GM21723 (cell line): ENCODE measurements at regions not wholly inside any gene's neighbourhood (a gene's known extent, or its start where the extent isn't known, plus 50 kb on each side); places are given as distances from the start of the nearest gene placed in this dataset.

Source experiments
- ATAC-seq: cut with Tn5 transposase; IDR thresholded peaks from one replicate; pipeline ENCODE4 v1.9.1; 2021; ENCODE audit warnings: mild to moderate bottlenecking, moderate library complexity; ENCODE audit not compliant: unreplicated experiment

DNA sequence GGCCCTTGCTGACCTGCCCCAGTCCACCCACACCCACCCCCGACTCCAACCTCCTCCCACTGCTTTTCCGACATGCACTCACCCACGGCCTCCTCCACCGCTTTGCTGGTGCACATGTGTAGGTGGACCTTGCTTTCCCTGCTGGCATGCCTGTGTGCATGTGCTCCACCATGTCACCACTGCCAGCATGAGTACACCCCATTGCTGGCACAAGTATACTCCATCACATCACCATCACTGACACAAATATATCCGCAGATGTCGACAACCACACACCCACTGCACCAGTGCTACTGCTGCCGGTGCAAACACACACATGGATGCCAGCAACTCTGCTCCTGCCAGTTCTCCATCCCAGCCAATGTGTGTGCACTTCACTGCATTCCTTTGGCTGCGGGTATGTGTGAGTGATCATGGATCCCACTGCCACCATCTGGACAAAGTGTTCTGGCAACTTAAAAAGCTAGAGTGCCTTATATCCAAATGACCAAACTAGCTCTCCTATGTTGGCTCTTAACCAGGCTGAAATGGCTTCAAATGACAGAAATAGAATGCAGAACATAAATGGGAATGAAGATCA lies 1072.3 kb downstream of the RAPGEF2 start:
- no peak for ATAC-seq

DNA sequence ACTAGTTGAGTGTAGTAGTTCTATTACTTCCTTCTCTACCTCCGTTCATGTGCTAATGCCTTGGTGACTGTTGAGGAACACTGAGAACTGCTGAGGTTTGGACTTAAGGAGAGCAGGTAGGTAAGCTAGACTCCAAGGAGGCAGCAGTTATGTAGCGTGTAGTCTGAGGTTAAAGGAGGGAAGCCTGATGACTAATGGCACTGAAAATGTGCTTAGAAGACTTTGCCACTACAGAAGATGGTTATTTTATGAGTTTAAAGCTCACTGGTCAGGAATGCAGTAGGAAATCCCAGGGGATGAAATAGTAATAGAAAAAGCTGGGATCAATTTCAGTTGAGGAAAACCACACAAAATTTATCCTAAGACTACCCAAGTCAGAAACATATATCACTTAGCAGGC lies 1077.3 kb downstream of the RAPGEF2 start:
- no peak for ATAC-seq

DNA sequence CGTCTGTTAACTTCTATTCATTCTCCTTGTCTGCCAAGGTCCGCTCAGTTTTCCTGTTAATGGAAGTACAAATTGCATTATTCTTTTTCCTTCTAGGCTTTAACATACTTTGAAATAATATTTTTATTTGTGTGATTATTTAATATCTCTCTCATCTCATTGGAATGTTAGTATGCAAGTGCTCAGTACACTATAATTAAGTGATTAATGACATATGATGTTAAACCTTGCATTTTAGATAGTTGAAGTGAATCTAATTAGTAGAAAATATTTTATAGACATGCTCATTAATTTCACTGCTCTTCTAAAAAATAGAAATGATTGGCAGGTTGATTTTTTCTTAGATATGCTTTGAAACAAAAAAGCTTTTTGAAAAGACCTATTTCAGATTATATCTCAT lies 1079.8 kb downstream of the RAPGEF2 start:
- no peak for ATAC-seq

DNA sequence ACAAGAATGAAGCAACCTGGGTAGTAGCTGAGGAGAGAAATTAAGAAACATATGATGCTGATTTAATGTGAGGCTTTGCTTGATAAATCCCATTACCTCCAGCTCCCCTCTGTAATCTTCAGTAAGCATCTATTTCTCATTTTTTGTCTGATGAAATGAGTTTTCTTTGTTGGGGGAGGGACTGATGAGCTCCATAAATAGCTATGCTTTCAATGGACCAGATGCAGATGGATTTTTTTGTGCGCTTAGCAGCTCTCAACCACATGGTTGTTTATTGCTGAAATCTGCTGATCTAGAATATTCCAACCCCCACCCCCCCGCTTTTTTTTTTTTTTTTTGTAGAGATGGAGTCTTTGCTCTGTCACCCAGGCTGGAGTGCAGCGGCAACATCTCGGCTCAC lies 1082.0 kb downstream of the RAPGEF2 start:
- no peak for ATAC-seq

DNA sequence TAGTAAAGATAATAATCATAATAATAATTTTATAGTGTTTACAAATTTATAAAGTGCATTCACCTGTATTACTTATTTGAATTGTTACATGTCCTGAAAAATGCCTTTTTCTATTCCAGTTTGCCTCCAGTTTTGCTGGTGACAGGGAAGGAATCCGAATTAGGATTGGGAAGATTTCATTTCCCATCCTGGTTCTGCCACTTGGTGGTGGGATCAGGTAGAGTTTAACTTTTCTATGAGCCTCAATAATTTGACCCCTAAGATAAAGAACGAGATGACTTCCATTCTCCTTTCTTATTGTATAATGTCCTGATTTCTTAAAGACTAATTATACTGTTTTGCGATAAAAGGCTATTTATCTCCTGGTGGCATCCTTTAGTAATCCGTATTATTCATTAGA lies 1090.9 kb downstream of the RAPGEF2 start:
- ATAC-seq, result no peak

DNA sequence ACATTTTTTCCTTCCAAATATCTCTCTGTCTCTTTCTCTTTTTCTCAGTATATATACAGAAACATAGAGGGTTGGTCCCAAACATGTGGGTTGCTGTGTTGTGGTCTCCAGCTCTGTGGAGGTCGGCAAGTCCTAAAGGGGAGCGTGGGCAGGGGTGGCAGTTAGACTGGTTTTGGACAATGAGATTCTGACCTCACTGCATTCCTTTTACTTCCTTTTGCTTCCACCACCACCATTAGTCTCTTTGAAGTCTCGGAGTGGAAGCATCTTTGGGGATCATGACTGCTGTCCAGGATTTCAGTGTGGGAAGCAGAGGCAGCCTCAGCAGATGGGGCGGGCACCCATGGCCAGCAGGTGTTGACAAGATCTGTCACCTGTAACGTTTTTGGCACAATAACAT lies 1091.8 kb downstream of the RAPGEF2 start:
- ATAC-seq, result no peak

DNA sequence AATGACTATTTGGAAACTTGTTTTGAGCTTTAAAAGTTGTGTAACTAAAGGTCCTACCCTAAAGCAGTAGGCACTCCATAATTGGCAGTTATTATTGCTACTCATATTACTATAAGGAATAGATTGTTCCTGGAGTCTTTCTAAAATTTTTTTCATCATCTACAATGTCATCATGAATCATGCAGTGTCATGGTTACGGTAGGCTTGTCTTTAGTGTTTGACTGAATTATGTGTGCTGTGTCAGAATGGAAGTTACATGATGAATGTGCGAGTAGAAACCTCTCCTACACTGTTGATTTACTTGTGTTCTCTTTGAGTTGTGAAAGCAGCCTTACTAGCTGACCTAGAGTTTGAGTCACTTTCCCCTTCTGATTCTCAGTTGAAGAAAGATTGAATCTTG lies 1099.9 kb downstream of the RAPGEF2 start:
- ATAC-seq, result no peak

DNA sequence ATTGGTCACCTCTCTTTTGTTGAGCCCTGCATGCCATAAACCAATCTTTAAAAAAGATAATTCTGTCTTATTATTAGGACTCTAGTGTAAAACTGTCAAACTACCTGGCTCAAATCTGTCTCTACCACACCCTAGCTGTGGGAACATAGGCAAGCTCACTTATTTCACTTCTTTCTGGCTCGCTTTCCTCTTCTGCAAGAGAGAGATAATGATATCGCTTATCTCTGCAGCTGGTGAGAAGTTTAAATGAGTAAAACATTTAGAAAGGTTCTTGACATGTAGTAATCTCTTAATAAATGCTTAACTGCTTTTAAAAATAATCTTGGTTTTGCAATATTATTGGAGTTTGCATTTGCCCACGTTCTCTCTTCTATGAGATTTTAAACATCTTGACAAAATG lies 1109.2 kb downstream of the RAPGEF2 start:
- ATAC-seq, result no peak

DNA sequence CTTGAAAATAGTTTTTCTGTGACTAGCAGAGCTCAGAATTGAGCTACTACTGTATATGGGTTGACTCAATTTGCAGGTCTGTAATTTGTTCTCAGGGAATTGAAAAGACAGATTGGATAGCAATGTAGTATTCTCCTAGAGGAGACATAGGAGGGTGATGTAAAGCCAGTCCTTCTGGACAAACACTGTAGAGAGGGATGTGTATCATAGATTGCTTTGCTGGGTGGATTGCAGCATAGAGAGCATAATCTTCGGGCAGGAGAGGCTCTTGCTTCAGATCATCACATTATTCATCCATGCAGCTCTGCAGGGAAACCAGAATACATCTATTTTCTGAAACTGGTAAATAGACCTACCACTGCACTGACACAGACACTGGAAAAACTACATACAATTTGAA lies 1110.5 kb downstream of the RAPGEF2 start:
- ATAC-seq, result no peak

DNA sequence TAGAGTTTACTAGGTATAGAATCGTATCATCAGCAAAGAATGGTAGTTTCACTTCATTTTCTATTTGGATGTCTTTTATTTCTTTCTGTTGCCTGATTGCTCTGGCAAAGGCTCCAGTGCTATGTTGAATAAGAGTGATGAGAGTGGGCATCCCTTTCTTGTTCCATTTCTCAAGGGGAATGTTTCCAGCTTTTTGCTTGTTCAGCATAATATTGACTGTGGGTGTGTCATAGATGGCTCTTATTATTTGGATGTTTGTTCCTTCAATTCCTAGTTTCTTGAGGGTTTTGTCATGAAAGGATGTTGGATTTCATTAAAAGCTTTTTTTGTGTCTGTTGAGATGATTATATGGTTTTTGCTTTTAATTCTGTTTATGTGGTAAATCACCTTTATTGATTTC lies 1114.5 kb downstream of the RAPGEF2 start:
- no peak for ATAC-seq

DNA sequence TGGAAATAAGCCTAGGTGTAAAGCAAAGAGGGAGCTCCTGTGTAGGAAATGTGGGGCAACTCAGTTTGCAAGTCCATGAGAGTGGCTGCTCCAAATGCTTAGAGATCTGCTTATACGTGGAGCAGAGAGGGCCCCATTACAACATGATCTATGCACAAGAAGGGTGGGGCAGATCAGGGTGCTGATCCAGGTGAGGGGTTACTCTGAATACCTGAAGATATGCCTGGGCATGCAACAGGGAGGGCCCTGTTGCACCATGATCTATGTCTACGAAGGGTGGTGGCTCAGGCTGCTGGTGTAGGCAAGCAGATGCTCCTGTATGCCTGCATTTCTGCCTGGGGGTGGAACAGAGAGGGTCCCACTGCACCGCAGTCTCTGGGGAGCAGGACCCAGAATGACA lies 1121.2 kb downstream of the RAPGEF2 start:
- ATAC-seq, result no peak

DNA sequence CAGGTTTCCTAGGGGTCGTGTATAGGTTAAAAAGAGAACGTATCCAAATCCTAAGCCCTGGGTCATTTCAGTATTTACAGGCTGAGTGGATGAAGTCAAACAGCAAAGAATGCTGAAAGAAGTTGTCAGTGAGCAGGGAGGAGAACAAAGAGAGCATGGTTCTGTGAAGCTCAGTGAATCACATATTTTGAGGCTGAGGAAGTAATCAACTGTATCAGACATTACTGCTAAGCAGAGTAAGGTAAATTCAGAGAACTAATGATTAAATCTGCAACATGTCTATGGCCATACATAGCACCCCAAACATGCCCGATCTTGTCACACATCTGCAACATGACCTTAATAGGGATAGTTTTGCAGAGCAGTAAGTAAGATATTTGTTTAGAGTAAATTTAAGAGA lies 1130.3 kb downstream of the RAPGEF2 start:
- no peak for ATAC-seq

DNA sequence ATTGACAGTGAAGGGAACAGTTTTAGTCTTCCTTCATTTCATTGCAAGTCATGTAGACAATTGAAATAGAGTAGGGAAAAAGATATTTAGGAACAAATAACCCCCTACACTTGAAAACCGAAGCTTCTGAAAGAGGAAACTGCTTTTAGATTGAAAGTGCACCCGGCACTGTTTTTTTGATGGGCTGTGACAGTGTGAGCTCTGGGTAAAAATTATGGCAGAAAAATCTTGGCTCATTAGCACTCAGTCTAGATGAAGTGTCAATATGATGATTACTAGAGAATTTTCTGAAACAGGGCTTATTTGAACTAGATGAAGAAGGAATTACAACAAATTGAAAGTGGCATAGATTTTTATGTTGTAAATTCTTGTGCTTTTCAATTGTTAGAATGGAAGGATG lies 1132.4 kb downstream of the RAPGEF2 start:
- ATAC-seq, result no peak

DNA sequence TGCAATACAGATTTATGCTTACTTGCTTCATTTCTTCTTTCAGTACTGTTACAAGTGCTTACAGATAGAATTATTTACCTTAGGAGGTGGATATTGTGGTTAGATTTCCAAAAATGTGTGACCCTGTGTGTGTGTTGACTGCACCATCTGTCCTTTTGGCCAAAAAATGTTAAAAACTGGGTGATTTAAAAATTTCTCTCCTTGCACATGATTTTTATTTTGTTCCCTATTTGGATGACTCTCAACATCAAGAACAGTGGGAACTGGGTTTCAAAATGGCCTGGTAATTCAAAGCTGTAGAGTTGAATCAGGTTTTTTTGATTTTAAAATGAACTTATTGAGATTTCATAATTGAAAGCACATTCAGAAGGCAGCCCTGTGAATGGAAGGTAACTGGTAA lies 1132.9 kb downstream of the RAPGEF2 start:
- no peak for ATAC-seq

DNA sequence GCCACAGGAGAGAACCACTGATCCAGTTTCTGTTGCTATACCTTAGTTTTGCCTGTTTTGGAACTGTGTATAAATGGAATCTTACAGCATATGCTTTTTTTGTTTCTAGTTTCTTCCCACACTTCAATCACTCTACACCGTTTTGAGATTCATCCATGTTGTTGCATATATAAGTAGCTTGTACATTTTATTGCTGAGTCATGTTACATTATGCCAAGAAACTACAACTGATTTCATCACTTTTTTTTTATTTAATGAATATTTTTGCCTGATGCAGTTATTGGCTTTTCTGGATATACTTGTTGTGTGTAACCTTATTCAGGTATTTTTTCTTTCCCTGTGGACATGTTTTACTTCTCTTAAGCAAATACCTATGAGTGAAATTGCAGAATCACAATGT lies 1135.9 kb downstream of the RAPGEF2 start:
- no peak for ATAC-seq

DNA sequence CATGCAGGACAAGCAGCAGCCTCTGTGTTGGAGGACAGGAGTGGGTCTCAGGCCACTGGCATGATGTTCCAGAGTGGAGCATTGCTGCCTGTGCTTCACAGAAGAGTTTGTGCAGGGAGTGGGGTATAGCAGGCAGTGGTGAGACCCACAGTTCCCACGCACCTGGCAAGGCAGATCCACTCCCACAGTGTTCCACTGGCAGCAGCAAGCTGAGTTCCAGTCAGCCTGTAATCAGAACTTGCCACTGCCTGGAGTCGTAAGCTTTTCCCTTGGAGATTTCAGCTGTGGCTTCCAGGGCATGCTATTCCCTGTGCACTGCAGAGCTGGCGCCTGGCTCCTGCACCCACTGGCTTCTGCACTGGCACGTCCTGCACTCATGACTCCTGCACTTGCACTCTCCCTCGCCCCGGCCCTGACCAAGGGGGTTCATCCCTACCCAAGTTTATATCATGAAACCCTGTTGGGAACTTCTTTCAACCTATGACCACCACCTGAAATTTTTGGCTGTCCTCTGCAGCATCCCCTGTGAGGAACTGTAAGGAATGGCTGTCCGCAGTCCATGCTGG lies 1144.3 kb downstream of the RAPGEF2 start:
- no peak for ATAC-seq

DNA sequence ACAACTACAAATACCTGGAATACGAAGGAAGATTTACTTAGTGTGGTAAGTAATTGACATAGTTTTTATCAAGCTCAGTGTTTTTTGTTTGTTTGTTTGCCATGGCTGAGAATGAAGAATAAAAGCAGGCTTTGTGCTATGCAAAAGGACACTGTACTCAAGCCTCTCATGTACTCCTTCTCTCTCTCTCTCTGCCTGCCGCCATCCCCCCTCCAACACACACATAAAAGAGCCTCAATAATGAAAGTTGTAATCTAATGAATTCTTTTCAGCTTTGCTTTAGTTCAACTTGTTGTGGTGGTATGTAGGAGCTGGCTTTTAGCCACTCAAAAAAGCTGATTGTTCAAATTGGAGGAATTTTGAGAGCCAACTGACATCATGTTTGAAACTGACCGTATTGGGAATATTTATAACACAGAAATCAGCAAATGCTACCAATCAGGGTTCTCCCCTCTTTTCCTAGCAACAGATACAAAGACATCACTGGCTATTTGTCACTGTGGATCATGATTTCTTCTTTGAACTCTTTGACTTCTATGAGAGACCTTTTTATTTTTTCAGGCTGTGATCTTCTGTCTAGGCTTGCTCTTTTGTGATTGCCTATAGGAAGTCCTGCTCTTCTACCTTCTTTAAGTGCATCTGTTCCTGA lies 1148.8 kb downstream of the RAPGEF2 start:
- no peak for ATAC-seq

DNA sequence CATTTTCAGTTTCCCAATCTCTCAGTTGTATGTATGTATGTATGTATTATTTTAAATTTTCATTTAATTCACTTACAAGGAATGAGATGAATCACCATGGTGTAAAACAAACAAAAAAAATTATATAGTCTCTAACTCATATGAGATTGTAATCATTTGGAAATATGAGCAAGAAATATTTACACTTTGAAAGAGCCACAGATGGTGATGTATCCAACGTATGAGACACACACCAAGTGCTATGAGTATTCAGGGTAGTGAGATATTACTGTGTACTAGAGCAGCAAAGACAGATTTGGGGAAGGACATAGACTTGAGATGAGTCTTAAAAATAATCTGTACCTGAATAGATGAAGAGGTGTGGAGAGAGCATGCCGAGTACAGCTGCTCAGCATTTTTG lies 1154.4 kb downstream of the RAPGEF2 start:
- no peak for ATAC-seq

DNA sequence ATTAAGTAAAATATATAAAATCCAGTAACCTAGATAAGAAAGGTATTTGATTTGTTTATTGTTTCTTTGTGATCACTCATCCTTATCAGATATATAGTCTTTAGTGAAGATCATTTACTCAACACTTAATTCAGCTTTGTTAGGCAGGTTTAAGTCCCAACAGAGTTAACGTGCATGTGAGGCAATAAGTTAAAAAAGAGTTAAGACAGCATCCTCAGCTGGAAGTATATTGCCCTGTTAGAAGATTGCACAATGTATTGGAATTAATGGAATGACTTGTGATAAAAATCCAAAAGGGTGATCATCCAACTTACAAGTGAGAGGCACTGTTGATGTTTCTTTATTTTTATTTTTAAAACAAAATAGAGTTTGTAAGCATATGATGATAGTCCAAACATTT lies 1162.1 kb downstream of the RAPGEF2 start:
- ATAC-seq, result no peak

DNA sequence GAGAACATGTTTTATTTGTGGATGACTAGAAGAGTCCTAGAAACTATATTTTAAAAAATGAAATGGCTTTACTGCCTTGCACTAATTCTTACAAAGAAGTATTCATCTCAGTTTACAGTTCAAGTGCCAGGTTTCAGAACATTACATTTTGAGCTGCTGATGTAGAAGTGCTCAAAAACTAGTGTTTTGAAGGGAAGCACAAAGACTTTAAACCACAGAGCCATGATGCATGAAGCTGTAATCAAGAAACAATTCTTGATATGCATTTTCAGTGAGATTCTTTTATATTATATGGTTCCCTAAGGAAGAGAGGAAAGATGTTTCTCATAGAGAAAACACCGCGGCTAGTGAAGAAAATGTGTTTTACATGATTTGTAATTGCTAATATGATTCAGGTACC lies 1163.0 kb downstream of the RAPGEF2 start:
- ATAC-seq, result no peak

DNA sequence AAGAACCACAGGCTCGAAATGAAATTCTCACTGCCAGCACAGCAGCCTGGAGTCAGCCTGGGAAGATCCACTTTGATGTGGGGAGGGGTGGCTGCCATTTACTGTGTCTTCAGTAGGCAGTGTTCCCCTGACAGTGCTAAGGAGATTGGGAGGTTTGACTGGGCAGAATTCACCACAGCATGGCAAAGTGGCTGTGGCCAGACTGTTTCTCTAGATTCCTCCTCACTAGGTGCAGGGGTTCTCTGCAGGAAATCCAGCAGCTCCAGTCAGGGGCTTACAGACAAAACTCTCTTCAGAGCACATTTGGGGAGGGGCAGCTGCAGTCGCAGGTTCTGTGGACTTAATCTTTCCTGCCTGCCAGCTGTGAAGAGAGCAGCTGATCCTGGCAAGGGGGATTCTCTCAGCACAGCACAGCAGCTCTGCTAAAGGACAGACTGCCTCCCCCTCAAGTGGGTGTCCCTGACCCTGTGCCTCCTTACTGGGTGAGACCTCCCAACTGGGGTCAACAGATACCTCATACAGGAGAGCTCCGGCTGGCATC lies 1174.0 kb downstream of the RAPGEF2 start:
- ATAC-seq, result no peak

DNA sequence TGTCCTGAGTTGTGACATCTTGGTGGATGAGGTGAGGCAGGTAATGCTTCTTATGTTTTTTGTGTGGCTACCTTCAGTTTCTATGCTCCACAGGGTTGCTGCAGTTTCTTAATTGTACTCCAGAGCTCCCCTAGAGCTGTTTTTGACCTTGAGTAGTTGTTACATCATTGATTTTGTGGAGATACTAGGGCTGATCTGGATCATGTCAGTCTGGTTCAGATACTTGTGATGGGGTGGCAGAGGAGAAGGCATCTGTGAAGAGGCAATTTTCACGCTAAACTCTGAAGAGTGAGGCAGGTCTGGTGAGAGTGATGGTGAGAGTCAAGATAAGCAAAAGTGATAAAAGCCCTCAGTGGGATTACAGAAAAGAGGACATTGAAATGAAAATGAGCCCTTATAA lies 1180.2 kb downstream of the RAPGEF2 start:
- ATAC-seq, result no peak

DNA sequence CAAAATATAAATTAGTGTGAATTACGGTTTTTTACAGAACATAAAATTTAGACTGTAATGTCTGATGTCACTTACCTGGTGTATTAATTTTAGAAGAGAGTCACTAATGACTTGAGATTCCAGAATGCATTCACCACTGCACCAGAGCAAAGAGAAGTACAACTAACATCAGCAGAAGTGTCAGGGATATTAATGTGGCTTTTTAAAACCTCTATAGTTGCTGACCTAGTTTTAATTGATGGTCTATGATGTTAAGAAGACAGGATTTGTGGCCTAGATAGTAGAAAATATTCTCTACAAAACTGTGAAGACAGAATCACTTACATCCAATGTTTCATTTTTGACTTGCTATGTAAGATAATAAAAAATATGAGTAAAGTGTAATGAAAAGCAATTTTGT lies 1181.6 kb downstream of the RAPGEF2 start:
- no peak for ATAC-seq
